Endothelial cell of umbilical vein (primary cell): ENCODE measurements at regions not wholly inside any gene's neighbourhood (a gene's known extent, or its start where the extent isn't known, plus 50 kb on each side); places are given as distances from the start of the nearest gene placed in this dataset.

Experiments used
- BruUV-seq: library from RNA; stranded (reverse); fragments of 400-500 nt; replicated peaks from 2 replicates; lab custom pipeline; 2021; lab: Mats Ljungman, UMichigan
- CTCF ChIA-PET: fragments of 300-600, 350-600 bp; sonication (Branson Sonifier 250); formaldehyde crosslinking; loops from one replicate; lab custom pipeline; 2021; ENCODE audit warnings: antibody characterized with exemption, inconsistent platforms; lab: Charles Lee
- POLR2A ChIA-PET: fragments of 300-600, 350-600 bp; sonication (Branson Sonifier 250); formaldehyde crosslinking; loops from one replicate; lab custom pipeline; 2021; ENCODE audit warnings: antibody characterized with exemption, inconsistent platforms; lab: Charles Lee
- DNase-seq: peaks from one replicate; pipeline ENCODE4 v3.0.0-alpha.2; 2011; ENCODE audit warnings: low read depth, low spot score
- FAIRE-seq: peaks from 2 replicates; lab custom pipeline; 2011; peaks lifted over from hg19 to GRCh38; lab: Jason Lieb, UNC
- H2AFZ ChIP-seq: 2 replicates; pipeline ENCODE4 v1.6.0; 2012; ENCODE audit warnings: low read depth, low read length, control low read depth, inconsistent platforms
- H3K27ac ChIP-seq: 2 replicates; pipeline ENCODE4 v1.5.1; 2011; ENCODE audit warnings: low read depth, mild to moderate bottlenecking, control low read depth, low read length, moderate library complexity; ENCODE audit not compliant: insufficient read depth
- H3K27me3 ChIP-seq, 2 experiments: 2 replicates each; pipeline versions ENCODE4 v1.6.0 to v1.6.1; 2011; ENCODE audit warnings: low read length in 2 of 2, mixed read lengths in 1 of 2; ENCODE audit not compliant: control insufficient read depth in 2 of 2, insufficient read depth in 2 of 2
- H3K36me3 ChIP-seq, 2 experiments: 2 replicates in 1 of 2; 3 replicates in 1 of 2; pipeline ENCODE4 v1.5.1; 2011; ENCODE audit warnings: low read length in 2 of 2, mild to moderate bottlenecking in 1 of 2, moderate library complexity in 1 of 2; ENCODE audit not compliant: control insufficient read depth in 2 of 2, insufficient read depth in 2 of 2; ENCODE audit errors: extremely low read depth in 1 of 2
- H3K4me1 ChIP-seq: 3 replicates; pipeline ENCODE4 v1.5.1; 2011; ENCODE audit warnings: mild to moderate bottlenecking, low read length; ENCODE audit not compliant: control insufficient read depth, insufficient read depth; ENCODE audit errors: extremely low read depth
- H3K4me2 ChIP-seq: 2 replicates; pipeline ENCODE4 v1.6.1; 2011; ENCODE audit warnings: low read length, control low read depth, mixed read lengths; ENCODE audit not compliant: insufficient read depth
- H3K4me3 ChIP-seq, 3 experiments: fragments of 200-600 bp in 1 of 3; sonication (generic), shearing (Covaris generic) in 1 of 3; replicated peaks in 1 of 3; 2 replicates each; pipeline ENCODE4 v1.5.1; 2011 to 2016; ENCODE audit warnings: control low read depth in 3 of 3, low read length in 3 of 3, mild to moderate bottlenecking in 2 of 3, inconsistent platforms in 1 of 3, low read depth in 1 of 3, moderate library complexity in 1 of 3; ENCODE audit not compliant: insufficient read depth in 1 of 3
- H3K79me2 ChIP-seq: 2 replicates; pipeline ENCODE4 v1.6.0; 2012; ENCODE audit warnings: low read length, inconsistent platforms; ENCODE audit not compliant: control insufficient read depth, insufficient read depth
- H3K9ac ChIP-seq: replicated peaks from 2 replicates; pipeline ENCODE3; 2011; ENCODE audit warnings: low read length, control low read depth; ENCODE audit not compliant: insufficient read depth; ENCODE audit errors: extremely low read depth
- H3K9me1 ChIP-seq: replicated peaks from 3 replicates; pipeline ENCODE4 v1.6.0; 2011; ENCODE audit warnings: mild to moderate bottlenecking, low read length; ENCODE audit not compliant: control insufficient read depth, insufficient read depth; ENCODE audit errors: extremely low read depth
- H3K9me3 ChIP-seq: replicated peaks from 2 replicates; pipeline ENCODE4 v1.5.1; 2012; ENCODE audit warnings: low read length, inconsistent platforms; ENCODE audit not compliant: control insufficient read depth, insufficient read depth
- H4K20me1 ChIP-seq: replicated peaks from 2 replicates; pipeline ENCODE3; 2011; ENCODE audit warnings: mild to moderate bottlenecking, low read length; ENCODE audit not compliant: control insufficient read depth, insufficient read depth; ENCODE audit errors: extremely low read depth
- CTCF ChIP-seq, 2 donors: IDR thresholded peaks; 1 replicate in 1 of 2; 2 replicates in 1 of 2; pipeline ENCODE4 v1.5.1; 2011; ENCODE audit warnings: low read length in 2 of 2, mild to moderate bottlenecking in 2 of 2, moderate library complexity in 2 of 2, control low read depth in 1 of 2, inconsistent platforms in 1 of 2, low read depth in 1 of 2; ENCODE audit not compliant: insufficient read depth in 1 of 2; ENCODE audit errors: extremely low read depth in 1 of 2
- EZH2 ChIP-seq: IDR thresholded peaks from 2 replicates; pipeline ENCODE4 v1.6.1; 2012; ENCODE audit warnings: borderline replicate concordance, low read depth, mild to moderate bottlenecking, moderate library complexity, low read length, inconsistent platforms; ENCODE audit not compliant: severe bottlenecking
- FOS ChIP-seq: IDR thresholded peaks from 2 replicates; pipeline ENCODE4 v1.6.1; 2011; ENCODE audit warnings: mild to moderate bottlenecking, low read length, moderate library complexity, borderline replicate concordance; ENCODE audit not compliant: insufficient read depth
- GATA2 ChIP-seq: IDR thresholded peaks from 2 replicates; pipeline ENCODE4 v1.7.0; 2011; ENCODE audit warnings: low read depth, mild to moderate bottlenecking, moderate library complexity, mixed read lengths, low read length; ENCODE audit not compliant: insufficient read length, insufficient read depth
- JUN ChIP-seq: IDR thresholded peaks from 2 replicates; pipeline ENCODE4 v1.6.1; 2011; ENCODE audit warnings: borderline replicate concordance, low read depth; ENCODE audit not compliant: insufficient read length, insufficient read depth
- MAX ChIP-seq: IDR thresholded peaks from 2 replicates; pipeline ENCODE4 v1.6.1; 2011; ENCODE audit not compliant: insufficient read depth, insufficient read length
- MYC ChIP-seq: IDR thresholded peaks from one replicate; pipeline ENCODE4 v1.6.1; 2011; ENCODE audit warnings: mild to moderate bottlenecking, low read depth, low read length
- POLR2A ChIP-seq: IDR thresholded peaks from 2 replicates; pipeline ENCODE4 v1.6.1; 2012; ENCODE audit warnings: low read depth, mild to moderate bottlenecking, control low read depth, low read length
- POLR2AphosphoS5 ChIP-seq: IDR thresholded peaks from 2 replicates; pipeline ENCODE4 v1.6.1; 2012; ENCODE audit warnings: low read depth, mild to moderate bottlenecking, control low read depth, low read length, moderate library complexity; ENCODE audit not compliant: insufficient read depth
- dilution Hi-C: fragments of 300-500 bp; cut with MboI; formaldehyde crosslinking; loops from one replicate; pipeline ENCODE4 v1.15.0; 2019; ENCODE audit warnings: low sequenced_read_pairs; ENCODE audit not compliant: extremely low pct_ligation_motif_present
- intact Hi-C: fragments of 100-400 bp; cut with micrococcal nuclease; formaldehyde crosslinking; loops from one replicate; pipeline ENCODE4 v1.10.0; 2022

- DNase-seq (no peak), FAIRE-seq (no peak)
- H3K9ac ChIP-seq = no peak overlapping the region
- no peak overlapping the region for H3K27ac ChIP-seq
- H3K4me3 ChIP-seq = no peak overlapping the region
- H3K79me2 ChIP-seq = no peaks in the 10 kb centered on the region
- CTCF ChIA-PET = interaction anchor here (1.2 kb wide), 1 partner anchor 32 kb away, joined by 3 read pairs; no protein-coding TSS in a partner anchor
- no peak overlapping the region for H3K4me2 ChIP-seq
- no peak overlapping the region for H2AFZ ChIP-seq
- no peaks in the 10 kb centered on the region for H4K20me1 ChIP-seq
- no peaks in the 10 kb centered on the region for H3K27me3 ChIP-seq
- BruUV-seq = no TSS peak
- TF ChIP-seq GATA2 (no peak), MYC (no peak), EZH2 (no peak), CTCF (IDR thresholded peaks at IDR 0.05; ENCODE audit: extremely low read depth in 1 of 2, insufficient read depth in 1 of 2, low read depth in 1 of 2, low read length in 2 of 2) (no peak), MAX (no peak), FOS (no peak), POLR2AphosphoS5 (no peak), JUN (no peak), POLR2A (no peak)
- intact Hi-C loops (no loop called here), dilution Hi-C loops (no loop called here)
- H3K36me3 ChIP-seq = no peaks in the 10 kb centered on the region
- no peaks in the 10 kb centered on the region for H3K9me1 ChIP-seq
- no peaks in the 10 kb centered on the region for H3K4me1 ChIP-seq
- POLR2A ChIA-PET = no interaction called here
- no peaks in the 10 kb centered on the region for H3K9me3 ChIP-seq
Observed at GRCh38 chr20:7505152-7505834, 435.0 kb downstream of the HAO1 start.
